VCaP (cell line): ENCODE measurements at regions not wholly inside any gene's neighbourhood (a gene's known extent, or its start where the extent isn't known, plus 50 kb on each side); places are given as distances from the start of the nearest gene placed in this dataset.
"Not testable (repeated sequence)": the region's sequence is repeated elsewhere in the genome, so short reads cannot be mapped to it uniquely, and the experiment has no call there.

Experiments
- H3K27ac ChIP-seq: fragments of 450-650 bp; 2 replicates; pipeline ENCODE4 v1.5.1; 2017
- CTCF ChIP-seq: fragments of 450-650 bp; conservative IDR thresholded peaks from 2 replicates; pipeline ENCODE4 v1.5.1; 2017; ENCODE audit warnings: mild to moderate bottlenecking, moderate library complexity

- no peak overlapping the region for H3K27ac ChIP-seq
- TF ChIP-seq CTCF, result no peak
Observed at GRCh38 chr1:143619851-143620250, 351.9 kb downstream of the FAM72C start.

DNA sequence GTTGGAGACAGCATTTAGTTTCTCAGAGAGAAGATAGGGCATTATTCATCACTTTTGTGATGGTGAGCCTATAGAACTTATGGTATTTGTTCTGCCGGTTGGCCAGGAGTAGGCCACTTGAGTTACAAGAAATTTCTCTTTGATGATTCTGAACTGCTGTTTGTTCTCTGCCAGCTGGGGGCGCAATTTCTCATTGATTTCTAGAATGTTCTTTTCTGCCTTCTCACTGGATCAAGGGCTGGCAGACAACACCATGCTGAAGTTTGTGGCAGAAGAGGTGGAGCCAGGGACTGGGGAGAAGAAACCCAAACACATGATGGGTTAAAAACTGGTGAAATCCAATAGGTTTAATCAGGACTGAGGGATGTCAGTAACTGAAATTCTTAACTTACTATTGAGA lies 360.6 kb downstream of the FAM72C start:
- no peak overlapping the region for H3K27ac ChIP-seq
- TF ChIP-seq CTCF, result no peak

DNA sequence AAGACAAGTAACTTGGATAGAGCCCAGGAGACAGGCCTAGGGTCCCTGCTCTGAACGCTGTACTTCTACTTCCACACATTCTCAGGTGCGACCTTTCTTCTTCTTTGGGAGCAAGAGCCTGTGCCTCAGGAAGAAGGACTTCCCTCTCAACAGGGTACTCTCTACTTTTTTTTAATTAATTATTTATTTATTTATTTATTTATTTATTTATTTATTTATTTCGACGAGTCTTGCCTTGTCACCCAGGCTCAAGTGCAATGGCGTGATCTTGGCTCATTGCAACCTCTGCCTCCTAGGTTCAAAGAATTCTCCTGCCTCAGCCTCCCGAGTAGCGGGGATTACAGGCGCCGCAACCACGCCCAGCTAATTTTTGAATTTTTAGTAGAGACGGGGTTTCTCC lies 361.6 kb downstream of the FAM72C start:
- no peak overlapping the region for H3K27ac ChIP-seq
- no peak for TF ChIP-seq CTCF

- H3K27ac ChIP-seq, result no peak overlapping the region
- no peak for TF ChIP-seq CTCF
Observed at GRCh38 chr1:143604887-143605286, 366.9 kb downstream of the FAM72C start.

- no peak for TF ChIP-seq CTCF
- no peak overlapping the region for H3K27ac ChIP-seq
Observed at GRCh38 chr1:143584508-143584907, 387.3 kb downstream of the FAM72C start.

- no peak for TF ChIP-seq CTCF
- H3K27ac ChIP-seq, result no peak overlapping the region
Observed at GRCh38 chr1:143574891-143575520, 396.8 kb downstream of the FAM72C start.

- not testable (repeated sequence) for H3K27ac ChIP-seq
Observed at GRCh38 chr1:143572661-143573060, 399.1 kb downstream of the FAM72C start.

DNA sequence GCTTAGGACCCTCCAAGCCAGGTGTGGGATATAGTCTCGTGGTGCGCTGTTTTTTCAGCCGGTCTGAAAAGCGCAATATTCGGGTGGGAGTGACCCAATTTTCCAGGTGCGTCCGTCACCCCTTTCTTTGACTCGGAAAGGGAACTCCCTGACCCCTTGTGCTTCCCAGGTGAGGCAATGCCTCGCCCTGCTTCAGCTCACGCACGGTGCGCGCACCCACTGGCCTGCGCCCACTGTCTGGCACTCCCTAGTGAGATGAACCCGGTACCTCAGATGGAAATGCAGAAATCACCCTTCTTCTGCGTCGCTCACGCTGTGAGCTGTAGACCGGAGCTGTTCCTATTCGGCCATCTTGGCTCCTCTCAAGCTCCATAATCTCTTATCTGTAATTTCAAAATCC lies 408.0 kb downstream of the FAM72C start:
- H3K27ac ChIP-seq, result not testable (repeated sequence)

DNA sequence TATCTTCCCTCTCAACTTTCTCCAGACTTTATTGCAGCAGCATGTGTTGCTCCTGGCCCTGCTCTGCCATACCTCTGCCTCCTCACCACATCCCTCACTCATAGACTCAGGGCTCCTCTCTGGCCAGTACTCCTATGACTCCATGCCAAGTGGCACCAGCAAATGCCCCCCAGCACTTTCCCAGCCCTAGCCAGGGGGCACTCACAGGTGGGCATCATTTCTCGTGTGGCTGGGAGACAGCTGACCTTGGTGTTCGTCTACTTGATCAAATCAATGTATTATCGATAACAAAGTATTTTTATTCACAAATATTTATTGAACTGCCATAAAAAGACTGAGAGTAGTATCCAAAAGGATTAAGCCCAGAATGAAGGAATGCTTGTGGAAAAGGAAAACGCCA lies 418.2 kb downstream of the FAM72C start:
- no peak for TF ChIP-seq CTCF

DNA sequence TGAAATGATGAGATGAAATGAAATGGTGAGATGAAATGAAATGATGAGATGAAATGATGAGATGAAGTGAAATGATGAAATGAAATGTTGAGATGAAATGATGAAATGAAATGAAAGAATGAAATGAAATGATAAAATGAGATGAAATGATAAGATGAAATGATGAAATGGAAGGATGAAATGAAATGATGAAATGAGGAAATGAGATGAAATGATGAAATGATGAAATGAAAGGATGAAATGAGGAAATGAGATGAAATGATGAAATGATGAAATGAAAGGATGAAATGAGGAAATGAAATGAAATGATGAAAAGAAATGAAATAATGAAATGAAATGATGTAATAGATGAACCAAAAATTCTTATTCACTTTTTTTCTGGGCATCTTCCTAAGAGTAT lies 467.1 kb downstream of the FAM72C start:
- not testable (repeated sequence) for H3K27ac ChIP-seq

More for the DNA sequence above, 418.2 kb downstream of the FAM72C start:
- no peak overlapping the region for H3K27ac ChIP-seq

- not testable (repeated sequence) for H3K27ac ChIP-seq
Observed at GRCh38 chr1:143504080-143504479, 467.7 kb downstream of the FAM72C start.

GRCh38 chr1:143503048-143503447 lies 468.7 kb downstream of the FAM72C start:
- not testable (repeated sequence) for H3K27ac ChIP-seq

- H3K27ac ChIP-seq, result not testable (repeated sequence)
Observed at GRCh38 chr1:143502038-143502437, 469.7 kb downstream of the FAM72C start.
